PC-3 (cell line): ENCODE measurements at regions not wholly inside any gene's neighbourhood (a gene's known extent, or its start where the extent isn't known, plus 50 kb on each side); places are given as distances from the start of the nearest gene placed in this dataset.

Experiments used
- EZH2 ChIP-seq: fragments of 300-600 bp; sonication (generic); IDR thresholded peaks from one replicate; pipeline ENCODE4 v1.6.1; 2017; ENCODE audit warnings: antibody characterized with exemption, mild to moderate bottlenecking, low read length; ENCODE audit not compliant: unreplicated experiment
- EZH2phosphoT487 ChIP-seq: fragments of 300-600 bp; sonication (generic); IDR thresholded peaks from 2 replicates; pipeline ENCODE4 v1.6.1; 2018; ENCODE audit warnings: mild to moderate bottlenecking, antibody characterized with exemption, low read length, borderline replicate concordance
- TF ChIP-seq, protein P1 (sequence below): fragments of 300-600 bp; sonication (generic); conservative IDR thresholded peaks from 2 replicates; pipeline ENCODE4 v1.5.1; 2017; ENCODE audit warnings: antibody characterized with exemption, low read depth, mild to moderate bottlenecking, low read length

- TF ChIP-seq, protein P1, sequence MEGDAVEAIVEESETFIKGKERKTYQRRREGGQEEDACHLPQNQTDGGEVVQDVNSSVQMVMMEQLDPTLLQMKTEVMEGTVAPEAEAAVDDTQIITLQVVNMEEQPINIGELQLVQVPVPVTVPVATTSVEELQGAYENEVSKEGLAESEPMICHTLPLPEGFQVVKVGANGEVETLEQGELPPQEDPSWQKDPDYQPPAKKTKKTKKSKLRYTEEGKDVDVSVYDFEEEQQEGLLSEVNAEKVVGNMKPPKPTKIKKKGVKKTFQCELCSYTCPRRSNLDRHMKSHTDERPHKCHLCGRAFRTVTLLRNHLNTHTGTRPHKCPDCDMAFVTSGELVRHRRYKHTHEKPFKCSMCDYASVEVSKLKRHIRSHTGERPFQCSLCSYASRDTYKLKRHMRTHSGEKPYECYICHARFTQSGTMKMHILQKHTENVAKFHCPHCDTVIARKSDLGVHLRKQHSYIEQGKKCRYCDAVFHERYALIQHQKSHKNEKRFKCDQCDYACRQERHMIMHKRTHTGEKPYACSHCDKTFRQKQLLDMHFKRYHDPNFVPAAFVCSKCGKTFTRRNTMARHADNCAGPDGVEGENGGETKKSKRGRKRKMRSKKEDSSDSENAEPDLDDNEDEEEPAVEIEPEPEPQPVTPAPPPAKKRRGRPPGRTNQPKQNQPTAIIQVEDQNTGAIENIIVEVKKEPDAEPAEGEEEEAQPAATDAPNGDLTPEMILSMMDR: no peak
- TF ChIP-seq EZH2 (no peak), EZH2phosphoT487 (no peak)
Observed at GRCh38 chr3:164303894-164304293, 774.4 kb downstream of the SI start.
